Lower leg skin (tissue), 3 donors: ENCODE measurements at regions not wholly inside any gene's neighbourhood (a gene's known extent, or its start where the extent isn't known, plus 50 kb on each side); places are given as distances from the start of the nearest gene placed in this dataset.

ENCODE experiments used
- CTCF ChIP-seq, 3 donors: fragments of 450-650 bp; IDR thresholded peaks; one replicate each; pipeline ENCODE4 v1.5.1; 2016; ENCODE audit warnings: antibody characterized with exemption in 3 of 3, mild to moderate bottlenecking in 3 of 3, moderate library complexity in 2 of 3
- POLR2A ChIP-seq, 2 donors: fragments of 450-650 bp; IDR thresholded peaks; one replicate each; pipeline ENCODE4 v1.6.1; 2016 to 2017; ENCODE audit warnings: antibody characterized with exemption in 2 of 2, mild to moderate bottlenecking in 1 of 2, moderate library complexity in 1 of 2

DNA sequence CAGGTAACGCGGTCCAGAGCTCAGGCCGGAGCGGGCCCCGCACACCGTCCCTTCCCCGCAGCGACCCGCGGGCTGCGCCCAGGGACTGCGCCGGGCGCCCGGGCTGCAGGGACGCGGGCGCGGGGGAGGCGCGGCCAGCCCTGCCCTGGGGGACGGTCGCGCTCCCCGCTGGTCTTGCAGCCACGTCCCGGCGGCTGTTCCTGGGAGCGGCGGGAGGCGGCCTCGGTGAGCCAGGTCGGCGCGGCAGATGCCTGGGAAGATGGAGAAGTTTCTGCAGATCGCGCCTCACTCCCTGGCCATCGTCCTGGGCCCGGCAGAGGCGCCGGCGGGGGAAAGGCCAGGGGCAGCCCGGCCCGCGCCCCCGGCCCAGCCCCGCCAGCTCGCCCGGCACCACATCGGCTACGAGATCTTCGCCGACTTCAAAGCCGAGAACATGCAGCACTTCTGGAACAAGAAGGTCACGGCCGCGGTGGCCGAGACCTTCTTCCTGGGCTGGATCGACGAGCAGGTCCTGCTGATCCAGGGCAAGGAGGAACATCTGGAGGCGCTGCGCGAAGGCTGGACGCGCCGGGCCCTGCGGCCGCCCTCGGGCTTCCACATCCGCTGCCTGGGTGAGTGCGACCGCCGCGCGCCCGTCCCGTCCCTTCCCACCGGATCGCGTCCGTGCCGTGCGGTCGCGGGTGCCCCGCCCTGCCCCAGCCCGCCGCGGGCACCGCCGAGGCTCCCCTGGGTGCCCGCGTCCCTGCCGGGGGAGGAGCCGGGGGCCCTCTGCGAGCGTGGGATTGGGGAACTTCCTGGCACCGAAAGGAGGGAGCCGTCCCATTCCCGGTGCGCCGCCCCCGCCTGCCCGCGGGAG is 107.4 kb upstream of the STOX2 start:
- no peak for TF ChIP-seq CTCF (IDR thresholded peaks at IDR 0.05)
- no peak for TF ChIP-seq POLR2A (IDR thresholded peaks at IDR 0.05)
